GM12875 (cell line): ENCODE measurements at regions not wholly inside any gene's neighbourhood (a gene's known extent, or its start where the extent isn't known, plus 50 kb on each side); places are given as distances from the start of the nearest gene placed in this dataset.

Source experiments
- H3K4me3 ChIP-seq: one replicate; pipeline ENCODE4 v1.5.1; 2011; ENCODE audit warnings: low read depth, low read length, control low read depth
- CTCF ChIP-seq: IDR thresholded peaks from 2 replicates; pipeline ENCODE4 v1.5.1; 2011; ENCODE audit warnings: low read depth, mild to moderate bottlenecking, control low read depth, inconsistent platforms, low read length, moderate library complexity, borderline replicate concordance; ENCODE audit not compliant: insufficient read depth

DNA sequence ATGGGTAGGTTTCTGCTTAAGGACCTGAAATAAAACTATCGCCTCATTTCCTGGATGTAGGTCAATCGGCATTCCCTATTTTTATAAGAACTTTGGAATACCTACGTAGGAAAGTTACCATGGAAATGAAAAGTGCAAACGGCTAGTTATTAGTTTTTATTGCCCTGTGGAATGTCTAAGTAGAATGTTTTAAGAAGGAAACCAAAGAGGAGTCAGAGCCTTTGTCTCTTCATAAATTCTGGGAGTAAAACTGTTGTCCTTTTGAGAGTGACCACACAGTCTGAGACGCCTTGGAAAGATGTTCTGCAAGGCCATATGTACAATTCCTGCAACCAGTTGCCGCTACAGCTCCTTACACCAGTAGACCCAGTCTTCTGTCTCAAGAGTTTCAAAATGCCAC lies 176.0 kb upstream of the SEL1L start:
- TF ChIP-seq CTCF: no peak
- H3K4me3 ChIP-seq: no peak overlapping the region

DNA sequence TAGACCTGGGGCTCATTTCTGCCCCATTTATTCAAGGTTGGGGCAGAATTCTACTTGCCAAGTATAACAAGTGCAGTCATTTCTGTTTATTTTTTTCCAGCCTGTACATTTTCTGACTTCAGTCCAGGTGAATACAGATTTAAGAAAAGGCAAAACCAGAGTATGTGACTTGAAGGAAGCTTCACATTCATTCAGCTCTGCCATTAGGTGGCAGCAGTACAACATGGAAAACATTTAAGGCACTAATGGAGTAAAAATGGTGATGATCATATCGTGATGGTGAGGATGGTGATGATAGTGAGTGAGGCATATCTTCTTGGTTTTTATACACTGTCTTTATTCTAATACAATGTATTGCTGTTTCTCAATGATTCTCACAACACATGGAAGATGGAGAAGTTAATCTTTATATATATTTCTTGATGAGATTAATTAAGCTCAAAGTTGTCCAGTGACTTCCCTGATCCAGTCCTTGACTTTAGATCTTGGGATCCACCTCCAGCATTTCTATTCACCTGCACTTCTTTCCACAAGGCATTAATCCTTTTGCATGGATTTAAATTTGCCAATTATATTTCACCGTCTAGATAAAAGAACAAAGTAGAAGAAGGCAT lies 176.7 kb upstream of the SEL1L start:
- H3K4me3 ChIP-seq: no peak overlapping the region
- peak; percentile 30; the same call in 1 of the 2 replicates for TF ChIP-seq CTCF

GRCh38 chr14:81715731-81716130 lies 182.1 kb upstream of the SEL1L start:
- TF ChIP-seq CTCF: no peak

GRCh38 chr14:81716953-81717352 lies 183.3 kb upstream of the SEL1L start:
- TF ChIP-seq CTCF: no peak

More at GRCh38 chr14:81715731-81716130, 182.1 kb upstream of the SEL1L start:
- no peak overlapping the region for H3K4me3 ChIP-seq

GRCh38 chr14:81723956-81724355 lies 190.3 kb upstream of the SEL1L start:
- no peak overlapping the region for H3K4me3 ChIP-seq
- TF ChIP-seq CTCF: no peak

More at GRCh38 chr14:81716953-81717352, 183.3 kb upstream of the SEL1L start:
- H3K4me3 ChIP-seq: no peak overlapping the region

DNA sequence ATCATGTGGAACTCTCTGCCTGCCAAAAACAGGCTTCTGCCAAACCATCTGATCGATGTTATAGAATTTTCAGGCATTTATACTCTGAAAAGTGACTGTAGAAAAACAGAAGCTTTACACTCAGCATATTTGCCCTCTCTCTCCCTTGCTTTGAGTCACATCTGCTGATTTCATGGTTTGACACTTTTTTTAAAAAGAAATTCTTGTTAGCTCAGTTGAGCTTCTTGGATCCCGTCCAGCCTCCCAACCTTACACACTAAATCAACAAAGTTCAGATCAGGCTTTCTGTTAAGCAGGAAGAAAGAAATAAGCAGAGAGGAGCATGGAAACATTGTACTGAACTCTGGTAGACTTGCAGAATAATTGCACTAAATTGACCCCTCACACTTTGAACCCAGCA lies 193.6 kb upstream of the SEL1L start:
- no peak overlapping the region for H3K4me3 ChIP-seq
- TF ChIP-seq CTCF: no peak

DNA sequence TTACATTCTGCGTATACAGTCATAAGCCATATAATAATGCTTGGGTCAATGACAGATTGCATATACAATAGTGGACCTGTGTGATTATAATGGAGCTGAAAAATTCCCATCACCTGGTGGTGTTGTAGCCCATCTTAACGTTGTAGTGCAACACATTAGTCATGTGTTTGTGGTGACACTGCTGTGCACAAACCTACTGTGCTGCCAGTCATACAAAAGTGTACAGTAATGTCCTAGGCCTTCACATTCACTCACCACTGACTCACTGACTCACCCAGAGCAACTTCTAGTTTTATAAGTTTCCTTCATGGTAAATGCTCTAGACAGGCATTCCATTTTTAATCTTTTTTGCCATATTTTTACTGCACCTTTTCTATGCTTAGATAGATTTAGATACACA lies 194.8 kb upstream of the SEL1L start:
- H3K4me3 ChIP-seq: no peak overlapping the region
- TF ChIP-seq CTCF: no peak
